ENCODE measurements at regions not wholly inside any gene's neighbourhood (a gene's known extent, or its start where the extent isn't known, plus 50 kb on each side); places are given as distances from the start of the nearest gene placed in this dataset.

- TF ChIP-seq POLR2AphosphoS5 (IDR thresholded peaks at IDR 0.05) (no peak), CTCF (IDR thresholded peaks at IDR 0.05) (no peak), EP300 (IDR thresholded peaks at IDR 0.05) (no peak), POLR2A (IDR thresholded peaks at IDR 0.05) (no peak)
- Histone ChIP-seq H3K4me1 (no peaks in the 10 kb centered on the region), H3K27ac (no peak overlapping the region), H3K4me3 (no peak overlapping the region), H3K27me3 (no peaks in the 10 kb centered on the region), H3K9me3 (peaks cover 0 to 6% (median 0%) of the 10 kb centered on the region in 4 donors), H3K36me3 (no peaks in the 10 kb centered on the region)
- no peak for DNase-seq
- WGBS, 2 donors: 79 to 80% methylated on average over 2 of the region's 2 CpGs
- no peak for ATAC-seq (ENCODE audit: low FRiP score in 2 of 2)
Observed at GRCh38 chr21:32138658-32139057, 140.2 kb downstream of the MIS18A start.

- Histone ChIP-seq H3K4me1 (no peaks in the 10 kb centered on the region), H3K4me3 (no peak overlapping the region), H3K27ac (no peak overlapping the region), H3K27me3 (no peaks in the 10 kb centered on the region), H3K9me3 (peaks cover 0 to 6% (median 0%) of the 10 kb centered on the region in 4 donors), H3K36me3 (no peaks in the 10 kb centered on the region)
- TF ChIP-seq POLR2AphosphoS5 (IDR thresholded peaks at IDR 0.05) (no peak), POLR2A (IDR thresholded peaks at IDR 0.05) (no peak), CTCF (IDR thresholded peaks at IDR 0.05) (no peak), EP300 (IDR thresholded peaks at IDR 0.05) (no peak)
- no peak for ATAC-seq (ENCODE audit: low FRiP score in 2 of 2)
- WGBS, 2 donors: 82 to 93% methylated on average over 8 to 9 of the region's 9 CpGs
- DNase-seq: no peak
Observed at GRCh38 chr21:32137931-32138330, 140.9 kb downstream of the MIS18A start.

- Histone ChIP-seq H3K4me3 (no peak overlapping the region), H3K36me3 (no peaks in the 10 kb centered on the region), H3K27me3 (no peaks in the 10 kb centered on the region), H3K4me1 (no peaks in the 10 kb centered on the region), H3K9me3 (peaks cover 0 to 6% (median 0%) of the 10 kb centered on the region in 4 donors), H3K27ac (no peak overlapping the region)
- WGBS, 2 donors: 54 to 58% methylated on average over 2 of the region's 2 CpGs
- no peak for TF ChIP-seq EP300 (IDR thresholded peaks at IDR 0.05)
- TF ChIP-seq POLR2A (IDR thresholded peaks at IDR 0.05): no peak
- no peak for TF ChIP-seq POLR2AphosphoS5 (IDR thresholded peaks at IDR 0.05)
- TF ChIP-seq CTCF (IDR thresholded peaks at IDR 0.05): no peak
- ATAC-seq (ENCODE audit: low FRiP score in 2 of 2) (no peak), DNase-seq (no peak)
Observed at GRCh38 chr21:32137266-32137665, 141.6 kb downstream of the MIS18A start.

GRCh38 chr21:32136546-32136945 is 142.3 kb downstream of the MIS18A start:
- ATAC-seq (ENCODE audit: low FRiP score in 2 of 2): no peak
- DNase-seq: no peak
- peaks cover 0 to 6% (median 0%) of the 10 kb centered on the region in 4 donors for H3K9me3 ChIP-seq
- WGBS, 2 donors: 89 to 93% methylated on average over 6 to 7 of the region's 7 CpGs
- H3K36me3 ChIP-seq: no peaks in the 10 kb centered on the region
- TF ChIP-seq POLR2A (IDR thresholded peaks at IDR 0.05): no peak
- TF ChIP-seq POLR2AphosphoS5 (IDR thresholded peaks at IDR 0.05): no peak
- TF ChIP-seq EP300 (IDR thresholded peaks at IDR 0.05): no peak
- no peak for TF ChIP-seq CTCF (IDR thresholded peaks at IDR 0.05)
- H3K27ac ChIP-seq: no peak overlapping the region
- no peaks in the 10 kb centered on the region for H3K27me3 ChIP-seq
- H3K4me3 ChIP-seq: no peak overlapping the region
- H3K4me1 ChIP-seq: no peaks in the 10 kb centered on the region

Data from upper lobe of left lung (tissue), 6 donors.